Right forelimb (tissue), 1 donor: ENCODE measurements at regions not wholly inside any gene's neighbourhood (a gene's known extent, or its start where the extent isn't known, plus 50 kb on each side); places are given as distances from the start of the nearest gene placed in this dataset.
A peak's percentile ranks its signal among the peaks of the same experiment; 100 is the strongest.
"Not testable (repeated sequence)": the region's sequence is repeated elsewhere in the genome, so short reads cannot be mapped to it uniquely, and the experiment has no call there.

Source experiments
- DNase-seq: peaks from one replicate; pipeline ENCODE4 v3.0.0-alpha.2; 2018

DNA sequence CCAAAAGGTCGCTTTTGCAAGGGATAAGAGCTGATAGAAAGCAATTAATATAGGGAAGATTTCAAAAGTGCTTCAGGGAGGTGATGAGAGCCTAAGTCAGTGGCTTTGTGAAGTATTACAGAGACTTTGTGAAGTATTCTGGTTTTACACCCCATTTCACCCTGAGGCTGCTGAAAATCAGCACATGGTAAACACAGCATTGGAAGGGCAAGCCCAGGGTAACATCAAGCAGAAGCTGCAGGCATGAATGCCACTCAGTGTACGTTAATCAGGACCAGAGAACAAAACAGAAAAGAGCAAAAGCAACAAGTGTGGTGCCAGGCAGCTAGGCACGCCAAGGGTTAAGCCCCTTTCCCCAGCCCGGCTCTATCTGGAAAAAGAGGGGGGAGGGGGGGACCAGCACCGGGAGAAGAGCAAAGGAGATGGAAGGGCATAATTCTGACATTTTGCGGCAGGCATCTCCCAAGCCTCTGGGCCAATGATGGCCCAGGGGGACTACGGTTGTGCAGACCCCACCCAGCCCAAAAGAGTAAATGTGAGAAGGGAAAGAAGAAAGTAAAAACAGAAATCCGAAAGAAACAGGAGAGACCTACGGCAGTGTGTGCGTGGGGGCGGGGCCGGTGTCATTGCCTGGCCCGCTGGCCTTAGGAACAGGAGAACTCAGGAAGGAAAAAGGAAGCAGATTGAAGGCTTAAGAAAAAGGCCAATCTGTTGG lies 58.9 kb downstream of the DHRS2 start:
- peak; percentile 59 for DNase-seq

DNA sequence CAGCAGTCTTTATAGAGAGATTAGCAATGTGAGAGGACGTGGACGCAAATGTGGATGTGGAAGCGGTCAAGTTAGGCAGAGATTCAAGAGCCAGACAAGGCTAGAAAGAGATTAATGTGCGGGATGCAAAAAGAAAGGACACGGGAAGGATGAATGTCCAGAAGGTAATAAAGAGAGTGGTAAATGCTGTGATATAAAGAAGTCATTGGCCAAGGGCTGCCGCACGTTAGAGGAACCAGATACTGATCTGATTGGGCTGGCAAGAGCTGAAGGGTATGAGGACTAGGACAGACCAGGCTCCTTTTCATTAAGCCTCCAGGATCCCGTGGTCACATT lies 59.5 kb downstream of the DHRS2 start:
- no peak for DNase-seq

GRCh38 chr14:23696701-23697239 lies 60.6 kb downstream of the DHRS2 start:
- DNase-seq, result no peak

GRCh38 chr14:23697680-23698079 lies 61.5 kb downstream of the DHRS2 start:
- no peak for DNase-seq

GRCh38 chr14:23702656-23703426 lies 66.7 kb downstream of the DHRS2 start:
- DNase-seq, result no peak

GRCh38 chr14:23704890-23705289 lies 68.7 kb downstream of the DHRS2 start:
- no peak for DNase-seq

DNA sequence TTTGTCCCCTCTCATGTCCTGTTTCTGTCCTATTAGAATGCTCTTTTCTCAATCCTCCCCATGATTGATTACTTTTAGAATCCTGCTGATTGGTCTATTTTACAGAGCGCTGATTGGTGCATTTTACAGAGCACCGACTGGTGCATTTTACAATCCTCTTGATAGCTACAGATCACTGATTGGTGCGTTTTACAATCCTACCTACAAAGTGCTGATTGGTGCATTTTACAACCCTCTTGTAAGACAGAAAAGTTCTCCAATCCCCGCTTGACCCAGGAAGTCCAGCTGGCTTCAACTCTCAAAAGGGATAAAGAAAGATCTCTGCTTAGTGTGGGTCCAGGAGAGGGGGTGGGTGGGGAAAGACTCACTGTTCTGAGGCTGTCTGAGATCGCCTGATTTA lies 71.3 kb downstream of the DHRS2 start:
- DNase-seq, result no peak

DNA sequence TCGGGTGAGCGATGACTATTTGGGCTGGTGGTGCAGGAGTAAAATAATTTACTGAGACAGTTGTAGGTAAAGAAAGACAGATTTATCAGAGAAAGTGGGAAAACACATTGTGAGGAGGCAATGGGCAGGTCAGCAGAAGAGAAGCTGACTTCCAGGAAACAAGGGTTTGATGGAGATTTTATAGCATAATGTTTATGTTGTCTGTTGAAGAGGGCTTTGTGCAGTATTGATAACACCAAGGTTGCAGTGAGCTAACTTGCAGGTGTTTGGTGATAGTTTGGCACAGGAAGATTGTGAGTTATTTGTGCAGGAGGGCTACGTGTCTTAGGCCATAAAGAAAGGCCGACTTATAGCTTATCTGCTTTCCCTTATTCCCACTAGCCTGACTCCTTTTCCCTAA lies 72.2 kb downstream of the DHRS2 start:
- no peak for DNase-seq

- DNase-seq, result no peak
Measured at GRCh38 chr14:23709923-23710322, 73.8 kb downstream of the DHRS2 start.

- no peak for DNase-seq
Measured at GRCh38 chr14:23712287-23712686, 76.1 kb downstream of the DHRS2 start.

- DNase-seq, result no peak
Measured at GRCh38 chr14:23719225-23719985, 83.2 kb downstream of the DHRS2 start.

GRCh38 chr14:23722675-23723074 lies 86.5 kb downstream of the DHRS2 start:
- DNase-seq, result no peak

- no peak for DNase-seq
Measured at GRCh38 chr14:23723911-23724310, 87.7 kb downstream of the DHRS2 start.

GRCh38 chr14:23725528-23725927 lies 89.4 kb downstream of the DHRS2 start:
- no peak for DNase-seq

DNA sequence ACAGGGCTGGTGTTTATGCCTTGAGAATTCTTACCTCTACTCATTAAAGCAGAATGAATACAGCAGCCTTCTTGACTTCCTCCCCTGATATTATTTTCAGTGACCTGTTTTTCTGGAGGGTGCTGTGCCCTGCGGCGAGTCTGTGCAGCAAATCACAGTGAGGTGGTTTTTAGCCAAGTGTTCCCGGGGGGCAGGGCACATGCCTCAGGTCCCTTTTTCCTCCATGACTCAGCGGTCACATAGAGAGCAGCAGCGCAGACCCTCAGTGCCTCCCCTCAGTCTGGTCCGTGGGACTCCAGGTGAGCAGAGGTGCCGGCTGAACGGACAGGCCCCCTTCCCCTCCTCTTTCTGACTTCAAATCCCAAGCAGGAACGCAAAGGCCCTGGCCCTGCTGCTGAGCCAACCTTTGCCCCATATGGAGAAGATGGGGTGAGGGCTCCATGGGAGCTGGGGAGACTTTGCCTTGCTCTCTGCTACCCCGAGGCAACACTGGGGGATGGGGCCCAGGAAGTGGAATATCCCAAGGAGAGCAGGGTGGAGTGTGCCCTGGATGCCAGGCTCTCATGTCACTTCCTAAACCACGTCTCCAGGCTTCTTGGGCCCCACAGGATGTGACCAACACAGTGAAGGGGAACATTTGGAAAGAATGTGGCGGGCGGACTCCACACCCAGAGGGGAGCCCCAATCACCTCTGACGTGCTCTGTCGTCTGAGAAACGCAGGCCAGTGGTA lies 90.0 kb downstream of the DHRS2 start:
- DNase-seq, result no peak

DNA sequence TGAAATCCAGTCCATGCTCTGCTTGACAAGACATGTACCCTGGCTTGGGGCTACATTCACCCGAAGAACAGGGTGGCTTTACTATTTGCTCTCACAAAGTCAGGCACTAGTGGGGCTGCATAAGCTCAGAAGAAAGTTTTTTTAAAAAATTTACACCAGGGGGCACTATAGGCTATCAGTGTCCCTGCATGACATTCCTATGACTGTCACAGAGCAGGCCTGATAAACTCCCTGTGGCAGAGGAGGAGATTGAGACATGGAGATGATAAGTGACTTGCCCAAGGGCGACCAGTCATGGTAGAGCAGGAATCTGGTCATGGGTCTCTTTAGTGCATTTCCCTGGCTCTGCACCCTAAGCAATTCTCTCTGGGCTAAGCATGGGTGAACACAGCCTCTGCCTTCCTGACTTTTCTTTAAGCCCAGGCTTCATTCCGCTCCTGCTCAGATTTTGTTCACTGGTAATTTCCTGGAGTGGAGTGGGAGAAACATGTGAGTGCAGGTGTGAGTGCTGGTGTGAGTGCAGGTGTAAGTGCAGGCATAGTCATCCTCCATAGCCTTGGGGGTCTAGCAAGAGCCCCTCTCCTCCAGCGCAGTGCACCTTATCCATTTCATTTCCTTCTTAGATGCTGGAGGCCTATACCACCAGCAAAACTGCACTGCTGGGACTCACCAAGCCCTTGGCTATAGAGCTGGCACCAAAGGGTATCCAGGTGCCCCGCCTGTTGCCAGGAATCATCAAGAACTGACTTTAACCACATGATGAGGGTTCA lies 91.6 kb downstream of the DHRS2 start:
- no peak for DNase-seq

GRCh38 chr14:23728791-23729190 lies 92.6 kb downstream of the DHRS2 start:
- no peak for DNase-seq

- no peak for DNase-seq
Measured at GRCh38 chr14:23729720-23730387, 93.7 kb downstream of the DHRS2 start.

GRCh38 chr14:23735394-23735793 lies 99.2 kb downstream of the DHRS2 start:
- no peak for DNase-seq

DNA sequence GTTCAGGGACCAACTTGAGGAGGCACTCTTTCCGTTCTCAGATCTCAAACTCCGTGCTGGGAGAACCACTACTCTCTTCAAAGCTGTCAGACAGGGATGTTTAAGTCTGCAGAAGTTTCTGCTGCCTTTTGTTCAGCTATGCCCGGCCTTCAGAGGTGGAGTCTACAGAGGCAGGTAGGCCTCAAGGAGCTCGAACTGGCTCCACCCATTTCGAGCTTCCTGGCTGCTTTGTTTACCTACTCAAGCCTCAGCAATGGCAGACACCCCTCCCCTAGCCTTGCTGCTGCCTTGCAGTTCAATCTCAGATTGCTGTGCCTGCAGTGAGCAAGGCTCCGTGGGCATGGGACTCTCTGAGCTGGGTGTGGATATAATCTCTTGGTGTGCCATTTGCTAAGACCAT lies 108.2 kb downstream of the DHRS2 start:
- not testable (repeated sequence) for DNase-seq

GRCh38 chr14:23750357-23750756 lies 114.2 kb downstream of the DHRS2 start:
- DNase-seq, result no peak

GRCh38 chr14:23751616-23752015 lies 115.5 kb downstream of the DHRS2 start:
- DNase-seq, result no peak
